Epithelial cell of esophagus (primary cell): ENCODE measurements at regions not wholly inside any gene's neighbourhood (a gene's known extent, or its start where the extent isn't known, plus 50 kb on each side); places are given as distances from the start of the nearest gene placed in this dataset.

Source experiments
- DNase-seq: peaks from one replicate; pipeline ENCODE4 v3.0.0; 2010; ENCODE audit warnings: low read depth
- H3K4me3 ChIP-seq: 2 replicates; pipeline ENCODE4 v1.5.1; 2011; ENCODE audit warnings: mild to moderate bottlenecking, low read length, control low read depth
- TF ChIP-seq, protein P1 (sequence below): IDR thresholded peaks from 2 replicates; pipeline ENCODE4 v1.5.1; 2011; ENCODE audit warnings: low read depth, mild to moderate bottlenecking, low read length, control low read depth, inconsistent platforms; ENCODE audit not compliant: insufficient read depth; ENCODE audit errors: missing control alignments

- DNase-seq = no peak
- TF ChIP-seq, protein P1, sequence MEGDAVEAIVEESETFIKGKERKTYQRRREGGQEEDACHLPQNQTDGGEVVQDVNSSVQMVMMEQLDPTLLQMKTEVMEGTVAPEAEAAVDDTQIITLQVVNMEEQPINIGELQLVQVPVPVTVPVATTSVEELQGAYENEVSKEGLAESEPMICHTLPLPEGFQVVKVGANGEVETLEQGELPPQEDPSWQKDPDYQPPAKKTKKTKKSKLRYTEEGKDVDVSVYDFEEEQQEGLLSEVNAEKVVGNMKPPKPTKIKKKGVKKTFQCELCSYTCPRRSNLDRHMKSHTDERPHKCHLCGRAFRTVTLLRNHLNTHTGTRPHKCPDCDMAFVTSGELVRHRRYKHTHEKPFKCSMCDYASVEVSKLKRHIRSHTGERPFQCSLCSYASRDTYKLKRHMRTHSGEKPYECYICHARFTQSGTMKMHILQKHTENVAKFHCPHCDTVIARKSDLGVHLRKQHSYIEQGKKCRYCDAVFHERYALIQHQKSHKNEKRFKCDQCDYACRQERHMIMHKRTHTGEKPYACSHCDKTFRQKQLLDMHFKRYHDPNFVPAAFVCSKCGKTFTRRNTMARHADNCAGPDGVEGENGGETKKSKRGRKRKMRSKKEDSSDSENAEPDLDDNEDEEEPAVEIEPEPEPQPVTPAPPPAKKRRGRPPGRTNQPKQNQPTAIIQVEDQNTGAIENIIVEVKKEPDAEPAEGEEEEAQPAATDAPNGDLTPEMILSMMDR = no peak
These were observed 379.2 kb upstream of the POU3F3 start for GRCh38 chr2:104474716-104475115.

DNA sequence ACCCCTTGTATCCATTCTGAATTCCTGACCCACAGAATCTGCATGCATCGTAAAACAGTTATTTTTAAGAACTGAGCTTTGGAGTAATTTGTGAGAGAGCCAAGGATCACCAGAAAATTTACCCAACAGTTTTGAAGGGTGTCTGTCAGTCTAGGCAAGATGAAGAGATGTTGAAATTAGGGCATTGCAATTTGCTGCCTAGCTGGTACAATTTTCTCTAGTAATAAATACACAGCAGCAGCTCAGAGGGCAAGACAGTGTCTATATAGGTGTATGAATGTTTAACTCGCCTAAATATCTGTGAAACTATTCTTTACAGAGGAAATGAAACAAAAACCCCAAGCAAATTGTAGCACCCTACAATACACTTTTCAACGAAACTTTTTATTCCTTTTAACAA, 377.8 kb upstream of the POU3F3 start:
- TF ChIP-seq, protein P1 = no peak
- no peak overlapping the region for H3K4me3 ChIP-seq

More at GRCh38 chr2:104474716-104475115, 379.2 kb upstream of the POU3F3 start:
- H3K4me3 ChIP-seq = no peak overlapping the region

GRCh38 chr2:104476563-104476988, 377.3 kb upstream of the POU3F3 start:
- no peak for DNase-seq
- TF ChIP-seq, protein P1 = no peak
- H3K4me3 ChIP-seq = no peak overlapping the region

More for the DNA sequence above, 377.8 kb upstream of the POU3F3 start:
- DNase-seq = no peak

GRCh38 chr2:104481341-104481740, 372.6 kb upstream of the POU3F3 start:
- TF ChIP-seq, protein P1 = no peak
- no peak overlapping the region for H3K4me3 ChIP-seq
- no peak for DNase-seq

DNA sequence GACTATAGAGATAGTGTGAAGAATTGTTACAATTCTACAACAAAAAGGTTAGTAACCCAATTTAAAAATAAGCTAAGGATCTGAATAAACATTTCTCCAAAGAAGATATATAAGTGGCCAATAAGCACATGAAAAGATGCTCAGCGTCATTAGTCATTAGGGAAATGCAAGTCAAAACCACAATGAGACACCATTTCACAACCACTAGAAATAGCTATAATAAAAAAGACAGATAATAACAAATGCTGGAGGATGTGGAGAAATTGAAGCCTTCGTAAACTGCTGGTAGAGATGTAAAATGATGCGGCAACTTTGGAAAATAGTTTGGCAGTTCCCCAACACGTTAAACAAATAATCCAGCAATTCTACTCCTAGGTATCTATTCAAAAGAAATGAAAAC, 366.5 kb upstream of the POU3F3 start:
- TF ChIP-seq, protein P1 = no peak
- no peak overlapping the region for H3K4me3 ChIP-seq
- DNase-seq = peak; percentile 0

DNA sequence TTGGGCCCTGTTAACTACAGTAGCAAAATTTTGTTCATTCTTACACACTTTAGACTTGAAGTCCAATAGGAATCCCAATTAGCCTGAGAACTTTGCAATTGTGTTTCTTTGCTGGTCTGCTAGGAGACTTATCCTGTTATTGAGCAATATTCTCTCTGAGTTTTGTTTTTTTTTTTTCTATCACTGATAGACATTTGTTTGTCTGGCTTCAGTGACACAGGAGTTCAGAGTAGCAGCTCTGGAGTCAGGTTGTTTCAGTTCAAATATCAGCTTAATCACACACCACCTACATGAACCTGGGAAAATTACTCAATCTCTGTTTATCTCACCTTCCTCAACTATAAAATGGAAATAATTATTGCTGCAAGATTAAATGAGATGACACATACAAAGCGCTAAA, 360.2 kb upstream of the POU3F3 start:
- no peak for DNase-seq
- no peak overlapping the region for H3K4me3 ChIP-seq
- TF ChIP-seq, protein P1 = no peak

- no peak overlapping the region for H3K4me3 ChIP-seq
- TF ChIP-seq, protein P1 = no peak
These were observed 352.6 kb upstream of the POU3F3 start for GRCh38 chr2:104501342-104501741.

More at GRCh38 chr2:104501342-104501741, 352.6 kb upstream of the POU3F3 start:
- no peak for DNase-seq
